ENCODE measurements at regions not wholly inside any gene's neighbourhood (a gene's known extent, or its start where the extent isn't known, plus 50 kb on each side); places are given as distances from the start of the nearest gene placed in this dataset.

DNA sequence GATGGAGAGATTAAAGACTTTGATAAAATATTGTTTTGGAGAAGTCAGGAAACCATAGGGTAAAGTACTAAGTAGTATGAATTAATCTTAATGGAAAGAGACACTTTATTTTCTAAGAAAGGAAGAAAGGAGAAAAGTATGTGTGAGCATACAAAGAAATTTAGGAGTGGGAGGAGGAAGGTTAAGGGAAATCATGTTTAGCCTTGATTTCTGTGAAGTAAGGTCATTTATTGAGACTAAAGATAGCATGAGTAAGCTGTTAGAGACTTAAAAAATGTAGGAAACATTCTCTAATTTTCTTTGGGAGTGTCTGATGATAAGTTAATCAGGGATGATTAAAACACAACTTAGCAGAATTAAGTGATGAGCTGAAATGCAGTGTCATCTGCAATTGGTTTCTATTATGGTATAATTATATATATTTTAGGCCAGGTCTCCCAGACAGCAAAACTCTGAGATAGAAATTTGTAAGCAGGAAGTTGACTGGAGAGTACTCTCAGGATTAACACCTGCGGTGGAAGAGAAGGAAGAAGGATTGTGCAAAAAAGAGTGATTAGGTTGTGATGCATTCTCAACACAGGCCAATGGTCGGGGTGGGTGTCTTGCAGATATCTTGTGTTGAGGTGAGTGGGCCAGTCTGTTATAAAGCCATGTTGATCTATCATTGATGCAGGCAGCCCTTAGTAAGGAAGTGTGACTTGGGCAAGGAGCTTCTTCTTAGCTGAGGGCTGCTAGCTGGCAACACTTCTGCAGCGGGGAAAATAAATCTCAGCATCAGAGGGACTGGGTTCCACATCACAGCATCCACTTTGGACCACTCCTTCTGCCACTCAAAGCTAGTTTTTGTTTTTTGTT, 256.2 kb downstream of the AEBP2 start:
- intact Hi-C loops (cut with micrococcal nuclease; ENCODE audit: unreplicated experiment): no loop called here
- no TSS peak for BruUV-seq (replicated peaks)
- Histone ChIP-seq H3K4me1 (no peaks in the 10 kb centered on the region), H3K27me3 (replicated peaks; ENCODE audit: control insufficient read depth, insufficient read depth, low read length) (no peaks in the 10 kb centered on the region; the same call in 1 of the 2 replicates), H3K36me3 (ENCODE audit: control insufficient read depth, insufficient read depth, low read length) (no peaks in the 10 kb centered on the region), H3K9me3 (no peaks in the 10 kb centered on the region), H3K4me3 (ENCODE audit: low read depth, low read length) (no peak overlapping the region)
- H3K9me3 Mint-ChIP-seq (ENCODE audit: unreplicated experiment): no peaks in the 10 kb centered on the region
- H3K27ac Mint-ChIP-seq (ENCODE audit: unreplicated experiment): no peak overlapping the region
- TF ChIP-seq, protein P1, sequence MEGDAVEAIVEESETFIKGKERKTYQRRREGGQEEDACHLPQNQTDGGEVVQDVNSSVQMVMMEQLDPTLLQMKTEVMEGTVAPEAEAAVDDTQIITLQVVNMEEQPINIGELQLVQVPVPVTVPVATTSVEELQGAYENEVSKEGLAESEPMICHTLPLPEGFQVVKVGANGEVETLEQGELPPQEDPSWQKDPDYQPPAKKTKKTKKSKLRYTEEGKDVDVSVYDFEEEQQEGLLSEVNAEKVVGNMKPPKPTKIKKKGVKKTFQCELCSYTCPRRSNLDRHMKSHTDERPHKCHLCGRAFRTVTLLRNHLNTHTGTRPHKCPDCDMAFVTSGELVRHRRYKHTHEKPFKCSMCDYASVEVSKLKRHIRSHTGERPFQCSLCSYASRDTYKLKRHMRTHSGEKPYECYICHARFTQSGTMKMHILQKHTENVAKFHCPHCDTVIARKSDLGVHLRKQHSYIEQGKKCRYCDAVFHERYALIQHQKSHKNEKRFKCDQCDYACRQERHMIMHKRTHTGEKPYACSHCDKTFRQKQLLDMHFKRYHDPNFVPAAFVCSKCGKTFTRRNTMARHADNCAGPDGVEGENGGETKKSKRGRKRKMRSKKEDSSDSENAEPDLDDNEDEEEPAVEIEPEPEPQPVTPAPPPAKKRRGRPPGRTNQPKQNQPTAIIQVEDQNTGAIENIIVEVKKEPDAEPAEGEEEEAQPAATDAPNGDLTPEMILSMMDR (IDR thresholded peaks at IDR 0.05; ENCODE audit: insufficient read depth in 1 of 2, low read depth in 1 of 2, low read length in 1 of 2, severe bottlenecking in 1 of 2, unreplicated experiment in 1 of 2): no peak
- H3K27me3 Mint-ChIP-seq (ENCODE audit: insufficient read depth, unreplicated experiment): peaks cover 10% of the 10 kb centered on the region
- H3K4me3 Mint-ChIP-seq (ENCODE audit: unreplicated experiment): no peak overlapping the region
- no peaks in the 10 kb centered on the region for H3K36me3 Mint-ChIP-seq (ENCODE audit: insufficient read depth, unreplicated experiment)
- ChIA-PET POLR2A (no interaction called here), CTCF (no interaction called here)
- no peaks in the 10 kb centered on the region for H3K4me1 Mint-ChIP-seq (ENCODE audit: low read depth, unreplicated experiment)
- DNase-seq: no peak

DNA sequence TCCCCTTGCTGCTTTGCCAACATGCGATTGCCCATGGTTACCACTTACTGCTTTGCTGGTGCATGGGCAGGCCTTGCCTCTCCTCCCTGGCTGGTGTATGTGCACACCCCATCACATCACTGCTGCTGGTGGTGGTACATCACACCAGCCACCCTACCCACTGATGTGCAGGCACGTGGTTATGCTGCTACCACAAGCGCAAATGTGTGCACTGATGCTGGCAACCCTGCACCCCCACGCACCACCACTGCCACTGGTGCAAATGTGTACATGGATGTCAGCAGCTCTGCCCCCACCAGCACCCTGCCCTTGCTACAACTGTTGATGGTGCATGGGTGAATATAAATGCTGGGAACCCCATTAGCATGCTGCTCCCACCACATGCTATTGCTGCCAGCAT, 261.7 kb downstream of the AEBP2 start:
- no TSS peak for BruUV-seq (replicated peaks)
- Mint-ChIP-seq H3K4me3 (ENCODE audit: unreplicated experiment) (no peak overlapping the region), H3K36me3 (ENCODE audit: insufficient read depth, unreplicated experiment) (no peaks in the 10 kb centered on the region), H3K27ac (ENCODE audit: unreplicated experiment) (no peak overlapping the region), H3K9me3 (ENCODE audit: unreplicated experiment) (peaks cover 8% of the 10 kb centered on the region), H3K4me1 (ENCODE audit: low read depth, unreplicated experiment) (no peaks in the 10 kb centered on the region), H3K27me3 (ENCODE audit: insufficient read depth, unreplicated experiment) (no peaks in the 10 kb centered on the region)
- no peaks in the 10 kb centered on the region; the same call in 1 of the 2 replicates for H3K9me3 ChIP-seq
- CTCF ChIA-PET: no interaction called here
- H3K4me1 ChIP-seq: no peaks in the 10 kb centered on the region
- intact Hi-C loops (cut with micrococcal nuclease; ENCODE audit: unreplicated experiment): no loop called here
- H3K27me3 ChIP-seq (replicated peaks; ENCODE audit: control insufficient read depth, insufficient read depth, low read length): no peaks in the 10 kb centered on the region; the same call in 1 of the 2 replicates
- TF ChIP-seq, protein P1 (IDR thresholded peaks at IDR 0.05; ENCODE audit: insufficient read depth in 1 of 2, low read depth in 1 of 2, low read length in 1 of 2, severe bottlenecking in 1 of 2, unreplicated experiment in 1 of 2): no peak
- no peak for DNase-seq
- H3K4me3 ChIP-seq (ENCODE audit: low read depth, low read length): no peak overlapping the region
- no peaks in the 10 kb centered on the region for H3K36me3 ChIP-seq (ENCODE audit: control insufficient read depth, insufficient read depth, low read length)
- POLR2A ChIA-PET: no interaction called here

DNA sequence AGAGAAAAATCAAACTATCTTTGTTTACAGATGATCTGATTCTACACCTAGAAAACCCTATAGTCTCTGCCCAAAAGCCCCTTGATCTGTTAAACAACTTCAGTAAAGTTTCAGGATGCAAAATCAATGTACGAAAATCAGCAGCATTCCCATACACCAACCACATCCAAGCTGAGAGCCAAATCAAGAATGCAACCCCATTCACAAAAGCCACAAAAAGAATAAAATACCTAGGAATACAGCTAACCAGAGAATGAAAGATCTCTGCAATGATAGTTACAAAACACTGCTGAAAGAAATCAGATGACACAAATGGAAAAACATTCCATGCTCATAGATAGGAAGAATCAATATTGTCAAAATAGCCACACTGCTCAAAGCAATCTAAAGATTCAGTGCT, 265.7 kb downstream of the AEBP2 start:
- intact Hi-C loops (cut with micrococcal nuclease; ENCODE audit: unreplicated experiment): no loop called here
- ChIA-PET POLR2A (no interaction called here), CTCF (no interaction called here)
- Mint-ChIP-seq H3K27me3 (ENCODE audit: insufficient read depth, unreplicated experiment) (no peaks in the 10 kb centered on the region), H3K4me1 (ENCODE audit: low read depth, unreplicated experiment) (no peaks in the 10 kb centered on the region), H3K36me3 (ENCODE audit: insufficient read depth, unreplicated experiment) (no peaks in the 10 kb centered on the region), H3K9me3 (ENCODE audit: unreplicated experiment) (peaks cover 33% of the 10 kb centered on the region), H3K4me3 (ENCODE audit: unreplicated experiment) (no peak overlapping the region), H3K27ac (ENCODE audit: unreplicated experiment) (no peak overlapping the region)
- Histone ChIP-seq H3K4me3 (ENCODE audit: low read depth, low read length) (no peak overlapping the region), H3K36me3 (ENCODE audit: control insufficient read depth, insufficient read depth, low read length) (no peaks in the 10 kb centered on the region), H3K4me1 (no peaks in the 10 kb centered on the region), H3K9me3 (peaks cover 3% of the 10 kb centered on the region; the same call in 1 of the 2 replicates), H3K27me3 (replicated peaks; ENCODE audit: control insufficient read depth, insufficient read depth, low read length) (no peaks in the 10 kb centered on the region)
- BruUV-seq (replicated peaks): no TSS peak
- no peak for DNase-seq
- TF ChIP-seq, protein P1 (IDR thresholded peaks at IDR 0.05; ENCODE audit: insufficient read depth in 1 of 2, low read depth in 1 of 2, low read length in 1 of 2, severe bottlenecking in 1 of 2, unreplicated experiment in 1 of 2): no peak
